ENCODE measurements at regions not wholly inside any gene's neighbourhood (a gene's known extent, or its start where the extent isn't known, plus 50 kb on each side); places are given as distances from the start of the nearest gene placed in this dataset.

GRCh38 chr18:49707599-49707998 lies 105.7 kb downstream of the ACAA2 start (continued):
- TF ChIP-seq CTCF (conservative IDR thresholded peaks at IDR 0.05; ENCODE audit: low read depth in 2 of 2) (no peak), STAT1 (IDR thresholded peaks at IDR 0.05; ENCODE audit: unreplicated experiment) (no peak), ZNF114 (CRISPR knock-in tag; IDR thresholded peaks at IDR 0.05) (no peak), CREB1 (CRISPR knock-in tag; IDR thresholded peaks at IDR 0.05; ENCODE audit: low read depth) (no peak), EZH2phosphoT487 (IDR thresholded peaks at IDR 0.05; ENCODE audit: unreplicated experiment) (no peak), ZNF331 (CRISPR knock-in tag; IDR thresholded peaks at IDR 0.05; ENCODE audit: low read depth) (no peak), NANOG (IDR thresholded peaks at IDR 0.05; ENCODE audit: borderline replicate concordance) (no peak)

GRCh38 chr18:49704334-49704733 lies 109.0 kb downstream of the ACAA2 start:
- Mint-ChIP-seq H3K4me3 (no peak overlapping the region), H3K27ac (no peak overlapping the region), H3K9me3 (no peaks in the 10 kb centered on the region; the same call in 2 of the 3 replicates), H3K4me1 (peaks cover 8% of the 10 kb centered on the region), H3K27me3 (ENCODE audit: insufficient read depth, low read depth, poor library complexity) (peaks cover 4% of the 10 kb centered on the region), H3K36me3 (ENCODE audit: low read depth) (no peaks in the 10 kb centered on the region)
- DNase-seq (ENCODE audit: low spot score) (no peak), ATAC-seq (no peak)
- Histone ChIP-seq H3K36me3 (ENCODE audit: insufficient read depth) (no peaks in the 10 kb centered on the region), H3K4me1 (ENCODE audit: insufficient read depth) (no peaks in the 10 kb centered on the region), H3K27me3 (ENCODE audit: insufficient read depth) (no peaks in the 10 kb centered on the region), H4K20me1 (replicated peaks; ENCODE audit: insufficient read depth) (no peaks in the 10 kb centered on the region), H3K4me3 (no peak overlapping the region), H3K79me2 (replicated peaks; ENCODE audit: insufficient read depth) (no peaks in the 10 kb centered on the region), H3K4me2 (no peak overlapping the region), H3K27ac (ENCODE audit: low read depth) (no peak overlapping the region), H3F3A (replicated peaks; ENCODE audit: low read depth) (no peaks in the 10 kb centered on the region), H2AFZ (peak overlapping the region; percentile 77), H3K9me2 (ENCODE audit: insufficient read depth) (no peaks in the 10 kb centered on the region)
- TF ChIP-seq JUNB (IDR thresholded peaks at IDR 0.05; ENCODE audit: unreplicated experiment) (no peak), POLR2AphosphoS5 (IDR thresholded peaks at IDR 0.05; ENCODE audit: low read depth) (no peak), ZNF114 (CRISPR knock-in tag; IDR thresholded peaks at IDR 0.05) (no peak), STAT1 (IDR thresholded peaks at IDR 0.05; ENCODE audit: unreplicated experiment) (no peak), EZH2phosphoT487 (IDR thresholded peaks at IDR 0.05; ENCODE audit: unreplicated experiment) (no peak), ZNF331 (CRISPR knock-in tag; IDR thresholded peaks at IDR 0.05; ENCODE audit: low read depth) (no peak), ZNF462 (CRISPR knock-in tag; IDR thresholded peaks at IDR 0.05) (no peak), CREB1 (CRISPR knock-in tag; IDR thresholded peaks at IDR 0.05; ENCODE audit: low read depth) (no peak), REST (IDR thresholded peaks at IDR 0.05; ENCODE audit: unreplicated experiment) (no peak), CTCF (conservative IDR thresholded peaks at IDR 0.05; ENCODE audit: low read depth in 2 of 2) (no peak)

Data from GM23338 (cell line).